HepG2 (cell line): ENCODE measurements at regions not wholly inside any gene's neighbourhood (a gene's known extent, or its start where the extent isn't known, plus 50 kb on each side); places are given as distances from the start of the nearest gene placed in this dataset.

ENCODE experiments used
- ADNP ChIP-seq: sonication (generic); formaldehyde crosslinking; IDR thresholded peaks from 2 replicates; pipeline ENCODE4 v1.4.0; 2020; ENCODE audit warnings: missing genetic modification reagents
- CAMTA2 ChIP-seq: sonication (generic); formaldehyde crosslinking; IDR thresholded peaks from 2 replicates; pipeline ENCODE4 v1.4.0; 2020; ENCODE audit warnings: mild to moderate bottlenecking, missing genetic modification reagents, borderline replicate concordance
- DMAP1 ChIP-seq: IDR thresholded peaks from 2 replicates; pipeline ENCODE4 v1.6.1; 2016
- ETV5 ChIP-seq: IDR thresholded peaks from 2 replicates; pipeline ENCODE4 v1.6.1; 2018; ENCODE audit warnings: missing biosample characterization, missing genetic modification reagents, inconsistent platforms, borderline replicate concordance
- ETV6 ChIP-seq: sonication (generic); formaldehyde crosslinking; conservative IDR thresholded peaks from 2 replicates; pipeline ENCODE4 v1.4.0; 2020; ENCODE audit warnings: missing genetic modification reagents
- FOSL1 ChIP-seq: sonication (generic); formaldehyde crosslinking; IDR thresholded peaks from 2 replicates; pipeline ENCODE4 v1.9.0; 2021; ENCODE audit warnings: missing genetic modification reagents, borderline replicate concordance
- HNF4A ChIP-seq: sonication (generic); formaldehyde crosslinking; IDR thresholded peaks from 2 replicates; pipeline ENCODE4 v1.4.0; 2020; ENCODE audit warnings: missing genetic modification reagents
- HNRNPLL ChIP-seq: fragments of 200-400 bp; formaldehyde crosslinking; IDR thresholded peaks from 2 replicates; pipeline ENCODE4 v1.6.1; 2017; ENCODE audit warnings: mild to moderate bottlenecking, low read depth, low read length; ENCODE audit not compliant: poor library complexity, severe bottlenecking
- KLF6 ChIP-seq: IDR thresholded peaks from 2 replicates; pipeline ENCODE4 v1.8.0; 2016; ENCODE audit warnings: missing biosample characterization, missing genetic modification reagents
- NCOR1 ChIP-seq: fragments of 200-600 bp; sonication (generic); IDR thresholded peaks from 2 replicates; pipeline ENCODE4 v1.7.0; 2017; ENCODE audit warnings: antibody characterized with exemption, low read length, borderline replicate concordance
- RORA ChIP-seq: sonication (generic); formaldehyde crosslinking; IDR thresholded peaks from 2 replicates; pipeline ENCODE4 v1.5.0; 2020; ENCODE audit warnings: mild to moderate bottlenecking, missing genetic modification reagents, moderate library complexity
- SRY ChIP-seq: sonication (generic); formaldehyde crosslinking; IDR thresholded peaks from 2 replicates; pipeline ENCODE4 v1.8.0; 2022; ENCODE audit warnings: mild to moderate bottlenecking, missing genetic modification reagents
- U2AF2 ChIP-seq: fragments of 200-400 bp; formaldehyde crosslinking; IDR thresholded peaks from 2 replicates; pipeline ENCODE4 v1.6.1; 2017; ENCODE audit warnings: low read depth, mild to moderate bottlenecking, low read length
- XBP1 ChIP-seq: sonication (generic); formaldehyde crosslinking; IDR thresholded peaks from 2 replicates; pipeline ENCODE4 v1.5.0; 2020; ENCODE audit warnings: missing genetic modification reagents
- ZNF17 ChIP-seq: sonication (generic); formaldehyde crosslinking; IDR thresholded peaks from 2 replicates; pipeline ENCODE4 v1.5.0; 2020; ENCODE audit warnings: mild to moderate bottlenecking, missing genetic modification reagents
- ZNF224 ChIP-seq: sonication (generic); formaldehyde crosslinking; IDR thresholded peaks from 2 replicates; pipeline ENCODE4 v1.5.0; 2020; ENCODE audit warnings: mild to moderate bottlenecking, missing genetic modification reagents
- ZNF329 ChIP-seq: sonication (generic); formaldehyde crosslinking; IDR thresholded peaks from 2 replicates; pipeline ENCODE4 v1.9.0; 2021; ENCODE audit warnings: low read depth, mild to moderate bottlenecking, missing genetic modification reagents
- ZNF33B ChIP-seq: sonication (generic); formaldehyde crosslinking; IDR thresholded peaks from 2 replicates; pipeline ENCODE4 v1.5.1; 2020; ENCODE audit warnings: mild to moderate bottlenecking, missing genetic modification reagents
- ZNF460 ChIP-seq: sonication (generic); formaldehyde crosslinking; IDR thresholded peaks from 2 replicates; pipeline ENCODE4 v1.5.1; 2020; ENCODE audit warnings: missing genetic modification reagents, mild to moderate bottlenecking, borderline replicate concordance
- ZNF619 ChIP-seq: sonication (generic); formaldehyde crosslinking; IDR thresholded peaks from 2 replicates; pipeline ENCODE4 v1.4.0; 2020; ENCODE audit warnings: mild to moderate bottlenecking, missing genetic modification reagents
- ZNF629 ChIP-seq: sonication (generic); formaldehyde crosslinking; conservative IDR thresholded peaks from 2 replicates; pipeline ENCODE4 v1.5.0; 2020; ENCODE audit warnings: missing genetic modification reagents
- ZNF792 ChIP-seq: IDR thresholded peaks from 2 replicates; pipeline ENCODE4 v1.6.1; 2016
- ZNF841 ChIP-seq: sonication (generic); formaldehyde crosslinking; IDR thresholded peaks from 2 replicates; pipeline ENCODE4 v1.8.1; 2023; ENCODE audit warnings: missing genetic modification reagents, borderline replicate concordance
- ZSCAN31 ChIP-seq: sonication (generic); formaldehyde crosslinking; IDR thresholded peaks from 2 replicates; pipeline ENCODE4 v1.5.0; 2020; ENCODE audit warnings: low read depth, mild to moderate bottlenecking, missing genetic modification reagents
- TF ChIP-seq, protein P1 (sequence below): sonication (generic); formaldehyde crosslinking; IDR thresholded peaks from 2 replicates; pipeline ENCODE4 v1.8.0; 2023; ENCODE audit warnings: mild to moderate bottlenecking, missing genetic modification reagents
- TF ChIP-seq, protein P2 (sequence below): sonication (generic); formaldehyde crosslinking; IDR thresholded peaks from 2 replicates; pipeline ENCODE4 v1.4.0; 2020; ENCODE audit warnings: missing genetic modification reagents, borderline replicate concordance
- TF ChIP-seq, protein P3 (sequence below): IDR thresholded peaks from 2 replicates; pipeline ENCODE4 v1.6.1; 2016; ENCODE audit warnings: missing biosample characterization, missing genetic modification reagents, low read depth

DNA sequence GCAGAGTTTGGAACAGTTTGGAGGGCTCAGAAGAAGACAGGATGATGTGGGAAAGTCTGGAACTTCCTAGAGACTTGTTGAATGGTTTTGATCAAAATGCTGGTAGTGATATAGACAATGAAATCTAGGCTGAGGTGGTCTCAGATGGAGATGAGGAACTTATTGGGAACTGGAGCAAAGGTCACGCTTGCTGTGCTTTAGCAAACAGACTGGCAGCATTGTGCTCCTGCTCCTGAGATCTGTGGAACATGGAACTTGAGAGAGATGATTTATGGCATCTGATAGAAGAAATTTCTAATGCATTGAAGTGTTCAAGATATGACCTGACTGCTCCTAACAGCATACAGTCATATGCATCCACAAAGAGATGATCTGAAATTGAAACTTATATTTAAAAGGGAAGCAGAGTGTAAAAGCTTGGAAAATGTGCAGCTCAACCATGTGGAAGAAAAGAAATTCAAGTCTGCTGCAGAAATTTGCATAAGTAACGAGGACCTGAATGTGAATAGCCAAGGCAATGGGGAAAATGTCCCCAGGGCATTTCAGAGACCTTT, 186.9 kb upstream of the PHYHIPL start (continued):
- TF ChIP-seq ZNF841 (CRISPR knock-in tag) (peak; percentile 100), ZNF619 (no peak), ZNF792 (no peak), ZNF17 (CRISPR knock-in tag) (no peak), KLF6 (CRISPR knock-in tag) (no peak), ETV6 (no peak), ZNF224 (no peak), ZNF460 (CRISPR knock-in tag) (no peak), ZNF329 (CRISPR knock-in tag) (no peak), U2AF2 (no peak), ZNF629 (CRISPR knock-in tag) (no peak), RORA (CRISPR knock-in tag) (no peak), NCOR1 (no peak), ZNF33B (CRISPR knock-in tag) (no peak), DMAP1 (CRISPR knock-in tag) (no peak), FOSL1 (no peak), ETV5 (CRISPR knock-in tag) (no peak), ADNP (CRISPR knock-in tag) (no peak), SRY (CRISPR knock-in tag) (no peak), XBP1 (CRISPR knock-in tag) (no peak), HNRNPLL (no peak), HNF4A (CRISPR knock-in tag) (peak; percentile 40; the same call in 1 of the 2 replicates), CAMTA2 (CRISPR knock-in tag) (no peak), ZSCAN31 (CRISPR knock-in tag) (no peak)
- TF ChIP-seq, protein P1, sequence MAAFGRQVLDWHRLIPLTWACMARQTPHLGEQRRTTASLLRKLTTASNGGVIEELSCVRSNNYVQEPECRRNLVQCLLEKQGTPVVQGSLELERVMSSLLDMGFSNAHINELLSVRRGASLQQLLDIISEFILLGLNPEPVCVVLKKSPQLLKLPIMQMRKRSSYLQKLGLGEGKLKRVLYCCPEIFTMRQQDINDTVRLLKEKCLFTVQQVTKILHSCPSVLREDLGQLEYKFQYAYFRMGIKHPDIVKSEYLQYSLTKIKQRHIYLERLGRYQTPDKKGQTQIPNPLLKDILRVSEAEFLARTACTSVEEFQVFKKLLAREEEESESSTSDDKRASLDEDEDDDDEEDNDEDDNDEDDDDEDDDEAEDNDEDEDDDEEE, result no peak
- TF ChIP-seq, protein P2, sequence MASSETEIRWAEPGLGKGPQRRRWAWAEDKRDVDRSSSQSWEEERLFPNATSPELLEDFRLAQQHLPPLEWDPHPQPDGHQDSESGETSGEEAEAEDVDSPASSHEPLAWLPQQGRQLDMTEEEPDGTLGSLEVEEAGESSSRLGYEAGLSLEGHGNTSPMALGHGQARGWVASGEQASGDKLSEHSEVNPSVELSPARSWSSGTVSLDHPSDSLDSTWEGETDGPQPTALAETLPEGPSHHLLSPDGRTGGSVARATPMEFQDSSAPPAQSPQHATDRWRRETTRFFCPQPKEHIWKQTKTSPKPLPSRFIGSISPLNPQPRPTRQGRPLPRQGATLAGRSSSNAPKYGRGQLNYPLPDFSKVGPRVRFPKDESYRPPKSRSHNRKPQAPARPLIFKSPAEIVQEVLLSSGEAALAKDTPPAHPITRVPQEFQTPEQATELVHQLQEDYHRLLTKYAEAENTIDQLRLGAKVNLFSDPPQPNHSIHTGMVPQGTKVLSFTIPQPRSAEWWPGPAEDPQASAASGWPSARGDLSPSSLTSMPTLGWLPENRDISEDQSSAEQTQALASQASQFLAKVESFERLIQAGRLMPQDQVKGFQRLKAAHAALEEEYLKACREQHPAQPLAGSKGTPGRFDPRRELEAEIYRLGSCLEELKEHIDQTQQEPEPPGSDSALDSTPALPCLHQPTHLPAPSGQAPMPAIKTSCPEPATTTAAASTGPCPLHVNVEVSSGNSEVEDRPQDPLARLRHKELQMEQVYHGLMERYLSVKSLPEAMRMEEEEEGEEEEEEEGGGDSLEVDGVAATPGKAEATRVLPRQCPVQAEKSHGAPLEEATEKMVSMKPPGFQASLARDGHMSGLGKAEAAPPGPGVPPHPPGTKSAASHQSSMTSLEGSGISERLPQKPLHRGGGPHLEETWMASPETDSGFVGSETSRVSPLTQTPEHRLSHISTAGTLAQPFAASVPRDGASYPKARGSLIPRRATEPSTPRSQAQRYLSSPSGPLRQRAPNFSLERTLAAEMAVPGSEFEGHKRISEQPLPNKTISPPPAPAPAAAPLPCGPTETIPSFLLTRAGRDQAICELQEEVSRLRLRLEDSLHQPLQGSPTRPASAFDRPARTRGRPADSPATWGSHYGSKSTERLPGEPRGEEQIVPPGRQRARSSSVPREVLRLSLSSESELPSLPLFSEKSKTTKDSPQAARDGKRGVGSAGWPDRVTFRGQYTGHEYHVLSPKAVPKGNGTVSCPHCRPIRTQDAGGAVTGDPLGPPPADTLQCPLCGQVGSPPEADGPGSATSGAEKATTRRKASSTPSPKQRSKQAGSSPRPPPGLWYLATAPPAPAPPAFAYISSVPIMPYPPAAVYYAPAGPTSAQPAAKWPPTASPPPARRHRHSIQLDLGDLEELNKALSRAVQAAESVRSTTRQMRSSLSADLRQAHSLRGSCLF (CRISPR knock-in tag), result no peak
- TF ChIP-seq, protein P3, sequence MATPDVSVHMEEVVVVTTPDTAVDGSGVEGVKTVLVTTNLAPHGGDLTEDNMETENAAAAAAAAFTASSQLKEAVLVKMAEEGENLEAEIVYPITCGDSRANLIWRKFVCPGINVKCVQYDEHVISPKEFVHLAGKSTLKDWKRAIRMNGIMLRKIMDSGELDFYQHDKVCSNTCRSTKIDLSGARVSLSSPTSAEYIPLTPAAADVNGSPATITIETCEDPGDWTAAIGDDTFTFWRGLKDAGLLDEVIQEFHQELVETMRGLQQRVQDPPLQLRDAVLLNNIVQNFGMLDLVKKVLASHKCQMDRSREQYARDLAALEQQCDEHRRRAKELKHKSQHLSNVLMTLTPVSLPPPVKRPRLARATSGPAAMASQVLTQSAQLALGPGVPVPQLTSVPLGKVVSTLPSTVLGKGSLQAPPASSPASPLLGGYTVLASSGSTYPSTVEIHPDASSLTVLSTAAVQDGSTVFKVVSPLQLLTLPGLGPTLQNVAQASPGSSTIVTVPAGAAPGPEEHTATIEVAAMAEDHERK (CRISPR knock-in tag), result no peak
